SK-N-SH treated with all-trans-retinoic acid at 6 μM for 48 hours (cell line): ENCODE measurements at regions not wholly inside any gene's neighbourhood (a gene's known extent, or its start where the extent isn't known, plus 50 kb on each side); places are given as distances from the start of the nearest gene placed in this dataset.

Experiments used
- ATAC-seq: fragments of 200-7000 bp; cut with Tn5 transposase; 3 replicates; pipeline ENCODE4 v1.9.1; 2020; ENCODE audit warnings: mild to moderate bottlenecking, moderate library complexity
- ARNTL ChIP-seq: fragments of 450-650 bp; formaldehyde crosslinking; IDR thresholded peaks from 2 replicates; pipeline ENCODE4 v1.5.0; 2020; ENCODE audit warnings: low read depth, mild to moderate bottlenecking, moderate library complexity, borderline replicate concordance
- CSDC2 ChIP-seq: fragments of 250-450 bp; sonication (Bioruptor Pico); IDR thresholded peaks from 2 replicates; pipeline ENCODE4 v1.5.0; 2020; ENCODE audit warnings: mild to moderate bottlenecking, moderate library complexity
- ESRRG ChIP-seq: fragments of 250-450 bp; sonication (Bioruptor Pico); IDR thresholded peaks from 2 replicates; pipeline ENCODE4 v1.6.1; 2021; ENCODE audit warnings: mild to moderate bottlenecking
- GLIS3 ChIP-seq: fragments of 250-450 bp; sonication (Bioruptor Pico); IDR thresholded peaks from 2 replicates; pipeline ENCODE4 v1.5.0; 2020; ENCODE audit warnings: mild to moderate bottlenecking, moderate library complexity
- OSR1 ChIP-seq: fragments of 250-450 bp; sonication (Bioruptor Pico); IDR thresholded peaks from 2 replicates; pipeline ENCODE4 v1.8.0; 2022; ENCODE audit warnings: moderate library complexity, mild to moderate bottlenecking, inconsistent platforms
- POU6F1 ChIP-seq: fragments of 250-450 bp; sonication (Bioruptor Pico); IDR thresholded peaks from 2 replicates; pipeline ENCODE4 v1.8.0; 2021; ENCODE audit warnings: low read depth, mild to moderate bottlenecking, moderate library complexity, borderline replicate concordance
- PPARA ChIP-seq: fragments of 250-450 bp; sonication (Bioruptor Pico); IDR thresholded peaks from 2 replicates; pipeline ENCODE4 v1.5.0; 2020; ENCODE audit warnings: mild to moderate bottlenecking, borderline replicate concordance
- RARB ChIP-seq: fragments of 250-450 bp; sonication (Bioruptor Pico); IDR thresholded peaks from 2 replicates; pipeline ENCODE4 v1.8.0; 2021; ENCODE audit warnings: mild to moderate bottlenecking, moderate library complexity
- SNAI2 ChIP-seq: fragments of 250-450 bp; sonication (Bioruptor Pico); IDR thresholded peaks from 2 replicates; pipeline ENCODE4 v1.5.0; 2020; ENCODE audit warnings: mild to moderate bottlenecking, moderate library complexity
- TCF4 ChIP-seq: fragments of 250-450 bp; sonication (Bioruptor Pico); IDR thresholded peaks from 2 replicates; pipeline ENCODE4 v1.8.0; 2021; ENCODE audit warnings: mild to moderate bottlenecking, moderate library complexity, borderline replicate concordance
- TOX ChIP-seq: fragments of 250-450 bp; sonication (Bioruptor Pico); IDR thresholded peaks from 2 replicates; pipeline ENCODE4 v1.8.0; 2021; ENCODE audit warnings: mild to moderate bottlenecking, moderate library complexity, borderline replicate concordance
- TSHZ2 ChIP-seq: fragments of 250-450 bp; sonication (Bioruptor Pico); IDR thresholded peaks from 2 replicates; pipeline ENCODE4 v1.5.0; 2020; ENCODE audit warnings: mild to moderate bottlenecking, moderate library complexity
- ZC3H10 ChIP-seq: fragments of 250-450 bp; sonication (Bioruptor Pico); IDR thresholded peaks from 2 replicates; pipeline ENCODE4 v1.5.1; 2021; ENCODE audit warnings: mild to moderate bottlenecking, moderate library complexity
- ZFP30 ChIP-seq: fragments of 450-650 bp; formaldehyde crosslinking; IDR thresholded peaks from 2 replicates; pipeline ENCODE4 v1.5.0; 2022; ENCODE audit warnings: mild to moderate bottlenecking, moderate library complexity
- ZNF565 ChIP-seq: fragments of 450-650 bp; formaldehyde crosslinking; conservative IDR thresholded peaks from 2 replicates; pipeline ENCODE4 v1.5.0; 2020; ENCODE audit warnings: low read depth, mild to moderate bottlenecking, moderate library complexity
- ZNF70 ChIP-seq: fragments of 450-650 bp; formaldehyde crosslinking; IDR thresholded peaks from 2 replicates; pipeline ENCODE4 v1.5.0; 2020; ENCODE audit warnings: mild to moderate bottlenecking, moderate library complexity
- ZNF8 ChIP-seq: fragments of 450-650 bp; formaldehyde crosslinking; IDR thresholded peaks from 2 replicates; pipeline ENCODE4 v1.5.0; 2020; ENCODE audit warnings: mild to moderate bottlenecking, moderate library complexity
- TF ChIP-seq, protein P1 (sequence below): fragments of 250-450 bp; sonication (Bioruptor Pico); IDR thresholded peaks from 2 replicates; pipeline ENCODE4 v1.5.1; 2020; ENCODE audit warnings: low read depth, mild to moderate bottlenecking, moderate library complexity
- TF ChIP-seq, protein P2 (sequence below): fragments of 250-450 bp; sonication (Bioruptor Pico); IDR thresholded peaks from 2 replicates; pipeline ENCODE4 v1.8.0; 2020; ENCODE audit warnings: mild to moderate bottlenecking, moderate library complexity, borderline replicate concordance
- TF ChIP-seq, protein P3 (sequence below): fragments of 250-450 bp; sonication (Bioruptor Pico); IDR thresholded peaks from 2 replicates; pipeline ENCODE4 v1.5.1; 2021; ENCODE audit warnings: mild to moderate bottlenecking, moderate library complexity

DNA sequence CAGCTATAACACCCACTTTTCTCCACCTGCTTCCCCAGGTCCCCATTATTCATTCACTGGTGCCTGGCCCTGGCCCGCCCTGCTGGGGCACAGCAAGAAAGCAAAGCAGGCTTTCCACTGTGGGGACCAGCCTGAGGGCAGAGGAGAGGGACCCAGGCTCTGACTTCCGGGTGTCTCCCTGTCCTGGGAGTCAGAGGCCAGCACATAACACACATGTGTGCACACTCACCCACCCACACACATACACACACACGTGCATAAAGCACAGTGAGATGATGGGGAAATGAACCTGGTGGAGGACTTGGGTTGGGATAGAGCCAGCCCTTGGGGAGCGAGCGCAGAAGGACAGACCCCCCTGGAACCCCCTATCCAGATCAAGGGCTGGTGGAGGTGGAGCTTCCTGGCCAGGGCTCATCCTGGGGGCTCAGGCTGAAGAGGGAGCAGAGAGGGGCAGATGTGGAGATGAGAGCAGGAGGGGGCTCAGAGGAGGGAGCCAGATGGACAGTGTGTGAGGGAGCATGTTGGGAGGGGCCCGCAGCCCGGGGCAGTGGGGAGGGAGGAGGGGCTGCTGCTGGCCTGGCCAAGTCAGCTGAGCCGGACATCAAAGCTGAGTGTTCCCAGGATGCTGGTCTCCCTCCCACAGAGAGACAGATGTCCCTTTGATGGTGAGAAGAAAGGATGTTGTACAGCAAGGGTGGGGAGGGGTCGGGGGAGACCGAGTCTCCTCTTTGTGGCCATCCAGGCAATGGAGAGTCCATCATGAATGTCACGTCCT is 78.2 kb downstream of the LINGO1 start:
- TF ChIP-seq ZFP30 = no peak
- TF ChIP-seq TSHZ2 (CRISPR knock-in tag) = no peak
- TF ChIP-seq ZNF565 (CRISPR knock-in tag) = no peak
- no peak for TF ChIP-seq SNAI2 (CRISPR knock-in tag)
- no peak for TF ChIP-seq TOX (CRISPR knock-in tag)
- TF ChIP-seq, protein P1, sequence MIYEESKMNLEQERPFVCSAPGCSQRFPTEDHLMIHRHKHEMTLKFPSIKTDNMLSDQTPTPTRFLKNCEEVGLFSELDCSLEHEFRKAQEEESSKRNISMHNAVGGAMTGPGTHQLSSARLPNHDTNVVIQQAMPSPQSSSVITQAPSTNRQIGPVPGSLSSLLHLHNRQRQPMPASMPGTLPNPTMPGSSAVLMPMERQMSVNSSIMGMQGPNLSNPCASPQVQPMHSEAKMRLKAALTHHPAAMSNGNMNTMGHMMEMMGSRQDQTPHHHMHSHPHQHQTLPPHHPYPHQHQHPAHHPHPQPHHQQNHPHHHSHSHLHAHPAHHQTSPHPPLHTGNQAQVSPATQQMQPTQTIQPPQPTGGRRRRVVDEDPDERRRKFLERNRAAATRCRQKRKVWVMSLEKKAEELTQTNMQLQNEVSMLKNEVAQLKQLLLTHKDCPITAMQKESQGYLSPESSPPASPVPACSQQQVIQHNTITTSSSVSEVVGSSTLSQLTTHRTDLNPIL (CRISPR knock-in tag) = no peak
- TF ChIP-seq OSR1 (CRISPR knock-in tag) = no peak
- no peak for TF ChIP-seq ESRRG (CRISPR knock-in tag)
- TF ChIP-seq ZC3H10 (CRISPR knock-in tag) = no peak
- TF ChIP-seq ZNF8 (CRISPR knock-in tag) = no peak
- TF ChIP-seq CSDC2 = no peak
- no peak for TF ChIP-seq RARB (CRISPR knock-in tag)
- TF ChIP-seq ZNF70 = no peak
- TF ChIP-seq, protein P2, sequence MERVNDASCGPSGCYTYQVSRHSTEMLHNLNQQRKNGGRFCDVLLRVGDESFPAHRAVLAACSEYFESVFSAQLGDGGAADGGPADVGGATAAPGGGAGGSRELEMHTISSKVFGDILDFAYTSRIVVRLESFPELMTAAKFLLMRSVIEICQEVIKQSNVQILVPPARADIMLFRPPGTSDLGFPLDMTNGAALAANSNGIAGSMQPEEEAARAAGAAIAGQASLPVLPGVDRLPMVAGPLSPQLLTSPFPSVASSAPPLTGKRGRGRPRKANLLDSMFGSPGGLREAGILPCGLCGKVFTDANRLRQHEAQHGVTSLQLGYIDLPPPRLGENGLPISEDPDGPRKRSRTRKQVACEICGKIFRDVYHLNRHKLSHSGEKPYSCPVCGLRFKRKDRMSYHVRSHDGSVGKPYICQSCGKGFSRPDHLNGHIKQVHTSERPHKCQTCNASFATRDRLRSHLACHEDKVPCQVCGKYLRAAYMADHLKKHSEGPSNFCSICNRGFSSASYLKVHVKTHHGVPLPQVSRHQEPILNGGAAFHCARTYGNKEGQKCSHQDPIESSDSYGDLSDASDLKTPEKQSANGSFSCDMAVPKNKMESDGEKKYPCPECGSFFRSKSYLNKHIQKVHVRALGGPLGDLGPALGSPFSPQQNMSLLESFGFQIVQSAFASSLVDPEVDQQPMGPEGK (CRISPR knock-in tag) = no peak
- TF ChIP-seq TCF4 (CRISPR knock-in tag) = no peak
- TF ChIP-seq, protein P3, sequence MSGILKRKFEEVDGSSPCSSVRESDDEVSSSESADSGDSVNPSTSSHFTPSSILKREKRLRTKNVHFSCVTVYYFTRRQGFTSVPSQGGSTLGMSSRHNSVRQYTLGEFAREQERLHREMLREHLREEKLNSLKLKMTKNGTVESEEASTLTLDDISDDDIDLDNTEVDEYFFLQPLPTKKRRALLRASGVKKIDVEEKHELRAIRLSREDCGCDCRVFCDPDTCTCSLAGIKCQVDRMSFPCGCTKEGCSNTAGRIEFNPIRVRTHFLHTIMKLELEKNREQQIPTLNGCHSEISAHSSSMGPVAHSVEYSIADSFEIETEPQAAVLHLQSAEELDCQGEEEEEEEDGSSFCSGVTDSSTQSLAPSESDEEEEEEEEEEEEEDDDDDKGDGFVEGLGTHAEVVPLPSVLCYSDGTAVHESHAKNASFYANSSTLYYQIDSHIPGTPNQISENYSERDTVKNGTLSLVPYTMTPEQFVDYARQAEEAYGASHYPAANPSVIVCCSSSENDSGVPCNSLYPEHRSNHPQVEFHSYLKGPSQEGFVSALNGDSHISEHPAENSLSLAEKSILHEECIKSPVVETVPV (CRISPR knock-in tag) = no peak
- no peak for ATAC-seq

DNA sequence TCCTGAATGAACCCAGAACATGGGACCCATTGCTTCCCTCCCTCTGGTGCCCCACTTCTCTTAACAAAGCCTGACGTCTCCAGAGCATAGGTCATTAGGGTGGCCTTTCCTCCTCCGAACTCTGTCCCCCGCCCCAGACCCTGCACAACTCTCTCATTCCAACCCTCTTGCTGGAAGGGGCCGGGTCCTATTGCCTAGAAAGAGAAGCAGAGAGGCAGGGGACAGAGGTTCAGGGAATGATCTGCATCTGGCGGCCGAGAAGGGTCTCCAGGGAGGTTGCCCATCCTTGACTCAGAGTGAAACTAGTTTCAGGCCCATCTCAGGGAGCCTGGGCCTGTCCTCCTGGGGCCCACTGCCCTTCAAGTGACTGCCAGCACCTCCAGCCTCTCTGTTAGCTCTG is 79.0 kb downstream of the LINGO1 start:
- TF ChIP-seq, protein P1 (CRISPR knock-in tag) = no peak
- TF ChIP-seq ZNF70 (no peak), ZFP30 (no peak), PPARA (CRISPR knock-in tag) (no peak), ZC3H10 (CRISPR knock-in tag) (no peak), TCF4 (CRISPR knock-in tag) (no peak), OSR1 (CRISPR knock-in tag) (no peak), ARNTL (CRISPR knock-in tag) (no peak), RARB (CRISPR knock-in tag) (no peak), SNAI2 (CRISPR knock-in tag) (no peak), CSDC2 (no peak)
- ATAC-seq = no peak

- no peak for TF ChIP-seq ARNTL (CRISPR knock-in tag)
- no peak for TF ChIP-seq GLIS3 (CRISPR knock-in tag)
- ATAC-seq = no peak
These were observed 79.5 kb downstream of the LINGO1 start for GRCh38 chr15:77553257-77553656.

- ATAC-seq = no peak
- TF ChIP-seq ZC3H10 (CRISPR knock-in tag) (no peak), ZNF8 (CRISPR knock-in tag) (no peak), PPARA (CRISPR knock-in tag) (no peak), GLIS3 (CRISPR knock-in tag) (no peak), TCF4 (CRISPR knock-in tag) (no peak), RARB (CRISPR knock-in tag) (no peak), CSDC2 (no peak), ZFP30 (no peak), POU6F1 (no peak)
- TF ChIP-seq, protein P2 (CRISPR knock-in tag) = no peak
These were observed 80.6 kb downstream of the LINGO1 start for GRCh38 chr15:77552066-77552465.
